GM12864 (cell line): ENCODE measurements at regions not wholly inside any gene's neighbourhood (a gene's known extent, or its start where the extent isn't known, plus 50 kb on each side); places are given as distances from the start of the nearest gene placed in this dataset.

Experiments
- DNase-seq: peaks from one replicate; pipeline ENCODE4 v3.0.0-alpha.2; 2011; ENCODE audit warnings: low read depth
- H3K4me3 ChIP-seq: 2 replicates; pipeline ENCODE4 v1.5.1; 2011; ENCODE audit warnings: mild to moderate bottlenecking, low read depth, low read length, control low read depth
- CTCF ChIP-seq: IDR thresholded peaks from 2 replicates; pipeline ENCODE4 v1.5.1; 2011; ENCODE audit warnings: low read depth, mild to moderate bottlenecking, moderate library complexity, low read length, control low read depth, inconsistent platforms; ENCODE audit errors: missing control alignments

- H3K4me3 ChIP-seq, result no peak overlapping the region
- TF ChIP-seq CTCF, result no peak
- DNase-seq, result no peak
Measured at GRCh38 chr13:74530011-74530410, 395.8 kb upstream of the KLF12 start.

GRCh38 chr13:74528734-74529513 lies 394.7 kb upstream of the KLF12 start:
- TF ChIP-seq CTCF, result no peak
- no peak overlapping the region for H3K4me3 ChIP-seq
- DNase-seq, result no peak

- no peak for DNase-seq
- H3K4me3 ChIP-seq, result no peak overlapping the region
Measured at GRCh38 chr13:74523057-74523456, 388.9 kb upstream of the KLF12 start.

GRCh38 chr13:74511523-74511922 lies 377.3 kb upstream of the KLF12 start:
- no peak for DNase-seq
- no peak overlapping the region for H3K4me3 ChIP-seq
- no peak for TF ChIP-seq CTCF

More at GRCh38 chr13:74523057-74523456, 388.9 kb upstream of the KLF12 start:
- no peak for TF ChIP-seq CTCF

GRCh38 chr13:74487091-74487722 lies 353.0 kb upstream of the KLF12 start:
- H3K4me3 ChIP-seq, result no peak overlapping the region
- DNase-seq, result no peak
- no peak for TF ChIP-seq CTCF

GRCh38 chr13:74485757-74486156 lies 351.6 kb upstream of the KLF12 start:
- TF ChIP-seq CTCF, result no peak
- no peak for DNase-seq
- H3K4me3 ChIP-seq, result no peak overlapping the region
